NCI-H446 treated with DMSO at 0.1 percent for 48 hours (cell line): ENCODE measurements at regions not wholly inside any gene's neighbourhood (a gene's known extent, or its start where the extent isn't known, plus 50 kb on each side); places are given as distances from the start of the nearest gene placed in this dataset.

Source experiments
- DNase-seq: peaks from one replicate; lab custom pipeline; 2025; lab: John Stamatoyannopoulos, UW

- DNase-seq: no peak
Observed at GRCh38 chr9:118059484-118060278, 355.5 kb downstream of the TLR4 start.

DNA sequence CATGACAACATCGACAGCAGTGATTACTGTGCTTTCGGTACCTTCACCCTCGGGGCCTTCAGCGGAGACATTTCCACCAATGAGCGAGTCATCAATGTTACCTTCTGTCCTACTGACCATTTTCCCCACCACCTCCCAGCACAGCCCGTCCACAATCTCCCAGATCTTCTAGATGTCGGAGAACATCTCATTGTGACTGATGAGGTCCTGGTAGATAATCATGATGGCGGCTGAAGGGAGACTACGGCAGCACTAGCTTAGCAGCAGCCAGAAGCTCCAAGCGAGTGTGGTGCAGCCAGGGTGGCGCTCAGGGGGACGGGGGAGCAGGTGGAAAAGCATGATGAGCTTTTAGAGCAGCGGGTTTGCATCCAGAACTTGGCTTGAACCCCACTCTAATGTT is 379.0 kb downstream of the TLR4 start:
- no peak for DNase-seq

GRCh38 chr9:118088090-118088489 is 383.9 kb downstream of the TLR4 start:
- DNase-seq: no peak

DNA sequence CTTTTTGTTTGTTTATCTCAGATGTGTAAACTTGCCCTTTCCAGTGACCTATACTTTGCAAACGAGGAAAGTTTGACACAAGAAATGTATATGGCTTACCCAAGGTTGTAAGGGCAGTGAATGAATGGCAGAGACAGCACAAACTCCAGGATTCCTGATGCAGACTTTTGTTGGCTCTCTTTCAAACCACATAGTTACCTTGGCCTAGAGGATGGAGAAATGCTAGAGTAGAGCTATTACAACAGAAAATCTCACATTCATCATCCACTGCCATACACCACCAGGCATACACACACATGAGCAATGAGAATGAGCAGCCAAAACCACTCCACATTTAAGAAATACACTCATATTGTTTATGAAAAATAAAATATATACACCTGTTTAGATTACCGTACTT is 387.0 kb downstream of the TLR4 start:
- no peak for DNase-seq

DNA sequence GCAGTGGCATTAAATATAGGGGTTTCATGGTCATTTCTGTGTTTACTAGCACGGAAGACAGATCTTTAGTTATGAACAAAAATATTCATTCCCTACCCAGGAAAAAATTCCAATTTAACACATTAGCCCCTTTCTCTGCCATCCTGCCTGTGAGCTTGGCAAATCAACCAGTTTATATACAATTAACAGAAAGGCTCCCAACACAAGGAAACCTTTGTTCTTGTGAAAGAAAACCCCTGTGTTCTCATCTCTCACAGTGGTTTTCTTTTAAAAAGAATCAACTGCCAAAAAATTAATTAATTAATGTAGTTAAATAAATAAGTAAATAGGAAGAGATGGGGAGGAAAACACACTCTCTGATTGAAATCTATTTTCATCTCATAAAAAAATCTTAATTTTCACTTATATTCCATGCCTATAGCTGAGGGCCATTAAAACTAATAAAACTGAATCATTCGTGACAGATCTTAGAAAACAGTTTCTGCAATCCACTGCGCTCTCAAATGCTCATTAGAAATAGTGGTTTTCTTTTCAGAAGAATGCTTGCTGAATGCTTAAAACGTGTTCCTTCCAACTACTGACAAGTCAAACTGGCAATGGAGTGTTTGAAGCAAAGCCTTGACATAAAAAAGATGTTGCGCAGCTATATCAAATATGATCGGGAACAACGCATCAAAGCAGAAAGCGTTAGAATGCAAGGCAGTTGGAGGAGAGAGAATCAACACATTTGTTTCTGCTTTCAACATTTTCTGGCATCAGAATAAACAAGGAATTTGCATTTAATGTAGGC is 387.7 kb downstream of the TLR4 start:
- no peak for DNase-seq

DNA sequence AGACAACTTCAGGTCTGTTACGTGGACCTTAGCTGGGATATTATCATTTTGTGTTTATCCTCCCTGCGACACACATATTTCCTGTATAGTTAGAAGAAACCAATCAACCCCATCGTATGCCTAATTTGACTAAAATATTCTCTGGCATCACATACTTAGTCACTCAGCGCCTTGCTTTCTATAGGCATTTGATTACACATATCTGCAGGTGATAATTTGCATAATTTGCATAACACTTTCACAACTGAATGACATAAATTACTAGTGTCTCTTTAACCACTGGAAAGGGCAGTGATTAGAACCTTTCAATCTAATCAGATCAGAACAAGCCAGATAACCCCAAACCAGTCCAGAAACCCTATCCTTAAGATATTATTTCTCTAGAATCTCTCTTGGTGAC is 390.2 kb downstream of the TLR4 start:
- DNase-seq: no peak

- DNase-seq: no peak
Observed at GRCh38 chr9:118100529-118101419, 396.6 kb downstream of the TLR4 start.

- DNase-seq: no peak
Observed at GRCh38 chr9:118104363-118104762, 400.2 kb downstream of the TLR4 start.

- no peak for DNase-seq
Observed at GRCh38 chr9:118108971-118109370, 404.8 kb downstream of the TLR4 start.

- DNase-seq: no peak
Observed at GRCh38 chr9:118109542-118109941, 405.3 kb downstream of the TLR4 start.

DNA sequence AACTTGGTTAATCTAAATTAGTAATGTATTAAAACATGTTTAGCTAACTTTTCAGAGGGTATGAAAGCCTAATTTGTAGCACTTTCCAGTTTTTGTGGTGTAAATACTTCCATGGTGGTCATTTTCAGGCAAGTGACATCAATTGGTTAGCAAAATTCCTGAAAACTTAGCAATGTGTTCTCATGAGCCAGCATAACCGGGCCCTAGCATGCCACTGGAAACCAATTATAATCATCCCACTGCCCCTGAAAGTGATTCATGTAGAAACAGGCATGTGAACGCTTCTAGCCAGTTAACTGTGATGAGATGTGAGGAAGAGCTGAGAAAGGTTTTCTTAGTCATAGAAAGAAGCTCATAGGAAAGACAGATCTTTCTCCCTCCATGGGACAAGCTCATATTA is 417.2 kb downstream of the TLR4 start:
- no peak for DNase-seq

- no peak for DNase-seq
Observed at GRCh38 chr9:118128313-118128712, 424.1 kb downstream of the TLR4 start.

DNA sequence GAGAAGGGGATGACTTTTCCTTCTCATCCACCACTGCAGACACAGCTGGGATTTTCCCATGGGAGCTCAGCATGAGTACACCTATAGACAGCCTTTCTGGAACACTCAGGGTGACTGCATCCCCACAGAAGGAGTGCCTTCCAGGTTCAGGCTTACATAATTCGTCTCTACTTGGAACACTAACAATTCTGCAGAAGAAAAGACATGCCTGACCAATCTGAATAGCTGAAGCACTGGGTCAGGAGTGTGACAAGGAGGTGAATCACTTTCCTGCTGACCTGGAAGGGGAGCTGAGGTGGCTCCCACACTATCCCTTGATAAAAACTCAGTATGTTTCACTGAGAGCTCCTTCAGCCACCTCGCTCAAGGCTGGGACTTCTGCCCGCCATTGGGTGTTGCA is 425.3 kb downstream of the TLR4 start:
- DNase-seq: no peak

DNA sequence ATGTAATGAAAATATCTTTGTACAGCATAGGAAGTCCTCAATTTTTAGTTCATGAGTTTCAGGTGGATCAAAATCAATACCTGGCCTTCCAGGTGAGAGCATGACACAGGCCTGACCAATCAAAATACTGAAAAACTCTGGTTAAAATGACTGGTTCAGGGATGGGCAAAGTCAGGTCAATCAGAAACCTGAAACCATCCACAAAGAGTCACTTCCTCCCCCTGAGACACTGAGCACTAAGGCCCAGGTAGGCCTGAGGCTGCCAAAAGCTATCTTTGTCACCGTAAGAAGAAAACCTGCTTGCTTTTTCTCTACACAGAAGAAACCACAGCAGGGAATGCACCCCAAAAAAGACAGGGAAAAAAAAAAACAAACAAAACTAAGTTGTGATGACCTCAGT is 444.8 kb downstream of the TLR4 start:
- no peak for DNase-seq

DNA sequence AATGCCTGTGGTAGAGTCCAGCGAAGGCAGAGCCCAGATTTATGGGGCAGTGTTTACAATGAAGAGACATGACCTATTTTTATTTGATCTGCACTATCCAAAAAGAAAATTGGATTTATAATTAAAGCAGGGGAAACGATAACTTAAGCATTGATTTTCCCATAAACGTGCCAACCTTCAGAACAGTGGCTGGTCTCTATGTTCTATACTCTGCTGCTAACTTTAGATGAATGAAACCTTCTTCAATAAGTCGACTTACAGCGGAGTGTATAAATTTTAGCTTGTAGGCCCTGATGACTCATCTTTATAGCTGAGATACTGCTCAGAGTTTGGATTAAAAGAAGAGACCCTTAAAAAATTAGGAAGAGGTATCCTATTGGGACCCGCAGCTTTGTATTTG is 452.6 kb downstream of the TLR4 start:
- DNase-seq: no peak

GRCh38 chr9:118162716-118163115 is 458.5 kb downstream of the TLR4 start:
- no peak for DNase-seq

- DNase-seq: no peak
Observed at GRCh38 chr9:118163751-118164150, 459.5 kb downstream of the TLR4 start.

- DNase-seq: no peak
Observed at GRCh38 chr9:118165451-118165850, 461.2 kb downstream of the TLR4 start.

DNA sequence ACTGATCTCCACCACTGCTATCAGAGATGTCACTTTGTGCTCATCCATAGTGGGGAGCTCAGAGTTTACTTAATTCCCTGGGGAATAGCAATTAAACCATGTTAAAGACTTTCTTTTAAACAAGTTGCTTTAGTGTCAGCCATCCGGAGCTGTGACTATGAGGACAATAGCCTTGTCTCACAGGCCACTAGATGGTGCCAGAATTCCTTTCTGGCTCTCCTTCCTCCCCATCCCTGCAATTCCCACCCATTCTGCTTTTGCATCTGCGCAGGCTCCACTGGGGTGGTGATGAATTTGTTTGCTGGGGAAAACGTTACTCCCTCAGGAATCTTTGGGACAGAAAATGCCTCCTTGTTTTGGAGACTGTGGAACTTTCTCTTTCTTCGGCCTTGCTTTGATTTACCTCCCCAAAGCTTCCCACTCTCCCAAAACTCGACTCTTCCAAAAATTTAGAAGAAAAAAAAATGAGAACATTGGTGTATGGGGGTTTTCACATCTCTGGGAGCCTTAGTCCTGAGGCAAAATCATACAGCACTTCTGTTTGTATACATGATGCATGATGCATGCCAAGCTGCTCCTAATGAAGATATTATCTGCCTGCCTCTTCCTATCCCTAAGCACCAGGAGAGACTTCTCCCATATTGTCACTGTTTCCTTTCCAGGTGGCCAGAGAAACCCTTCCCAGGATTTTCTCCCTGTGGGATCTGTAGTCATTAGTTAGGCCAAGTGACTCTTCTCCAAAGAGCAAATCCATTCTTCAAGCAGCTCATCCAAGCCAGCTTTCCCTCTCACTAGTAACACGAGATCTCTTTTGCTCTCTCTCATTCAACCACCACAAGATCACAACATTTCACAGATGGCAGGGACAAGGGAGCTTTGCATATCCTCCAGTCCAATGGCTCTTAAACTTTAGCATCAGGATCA is 466.1 kb downstream of the TLR4 start:
- peak; percentile 12 for DNase-seq

DNA sequence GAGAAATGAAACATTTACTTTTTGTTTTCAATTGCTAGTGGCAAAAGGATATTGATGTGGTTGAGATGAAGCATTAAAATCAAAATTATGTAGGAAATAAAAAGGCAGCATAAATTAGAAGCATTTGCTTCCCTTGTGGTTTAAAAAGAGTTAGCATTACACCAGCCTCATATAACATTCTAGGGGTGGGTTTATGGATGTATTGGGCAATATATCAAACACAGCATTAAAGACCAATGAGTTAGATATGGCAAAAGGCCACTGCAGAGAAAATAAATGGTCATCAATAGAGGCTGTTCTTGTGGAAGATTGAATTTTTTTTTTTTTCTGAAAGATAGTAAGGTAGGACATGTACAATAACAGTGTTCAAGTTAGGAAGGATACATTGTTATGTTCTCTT is 473.0 kb downstream of the TLR4 start:
- DNase-seq: no peak

GRCh38 chr9:118183576-118183975 is 479.4 kb downstream of the TLR4 start:
- DNase-seq: no peak
